ENCODE measurements at regions not wholly inside any gene's neighbourhood (a gene's known extent, or its start where the extent isn't known, plus 50 kb on each side); places are given as distances from the start of the nearest gene placed in this dataset.

DNA sequence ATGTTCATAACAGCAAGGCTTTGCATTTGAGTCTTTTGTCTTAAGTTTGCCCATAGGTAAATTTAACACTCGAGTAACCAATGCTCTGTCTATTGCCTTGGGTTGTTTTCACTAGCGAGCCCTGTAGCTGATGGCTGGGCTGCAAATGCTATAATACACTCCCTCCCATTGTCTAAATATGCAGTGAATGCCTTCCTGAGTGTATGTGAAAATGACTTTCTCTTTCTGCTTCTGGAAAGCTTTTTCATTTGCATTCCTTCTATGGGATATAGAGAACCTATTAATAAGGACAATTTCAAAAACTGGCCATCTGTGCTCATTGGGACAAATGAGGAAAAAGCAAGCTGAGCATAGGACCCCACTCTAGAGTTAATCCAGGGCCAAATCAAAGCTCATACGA, 156.5 kb upstream of the FBXL4 start:
- no peak overlapping the region for H3K56ac ChIP-seq (replicated peaks; ENCODE audit: insufficient read length, low read depth, low read length)
- no peak overlapping the region for H4K91ac ChIP-seq (replicated peaks; ENCODE audit: insufficient read length, low read length)
- H2AFZ ChIP-seq (ENCODE audit: low read length) = no peak overlapping the region
- no peak overlapping the region for H2BK20ac ChIP-seq (ENCODE audit: low read length)
- no peaks in the 10 kb centered on the region for H3K23me2 ChIP-seq (ENCODE audit: low read depth, low read length)
- DNase-seq (ENCODE audit: low read depth in 1 of 2, low spot score in 2 of 2) = no peak
- H3K18ac ChIP-seq (ENCODE audit: extremely low read depth, low read length) = no peak overlapping the region
- no peak overlapping the region for H2BK5ac ChIP-seq (ENCODE audit: low read depth, low read length)
- no peaks in the 10 kb centered on the region for H3K36me3 ChIP-seq (ENCODE audit: control insufficient read depth in 2 of 4, insufficient read depth in 4 of 4, low read length in 3 of 4)
- no peaks in the 10 kb centered on the region for H4K20me1 ChIP-seq (replicated peaks in 1 of 2; ENCODE audit: control insufficient read depth in 1 of 2, insufficient read depth in 2 of 2, low read length in 2 of 2)
- H4K8ac ChIP-seq (ENCODE audit: extremely low read depth, insufficient read depth, low read length) = no peak overlapping the region
- POLR2A ChIA-PET (ENCODE audit: partially characterized antibody) = no interaction called here
- H3K27ac ChIP-seq (ENCODE audit: low read depth, low read length) = no peak overlapping the region
- H2BK12ac ChIP-seq (ENCODE audit: low read depth, low read length) = no peak overlapping the region
- CTCF ChIA-PET (ENCODE audit: partially characterized antibody) = interaction anchor here (0.7 to 1.5 kb wide), 4 partner anchors 12 to 321 kb away, joined by 3 to 5 read pairs (median 4); no protein-coding TSS in a partner anchor
- 82% methylated on average over 3 of the region's 3 CpGs; no CpG with 5 or more reads in 1 of the 2 experiments for WGBS, 2 experiments (ENCODE audit: extremely low coverage in 1 of 2, insufficient coverage in 1 of 2, insufficient read length in 1 of 2, insufficient replicate concordance in 2 of 2, low coverage in 1 of 2, low lambda C conversion rate in 2 of 2, missing lambda C conversion rate in 1 of 2)
- H4K5ac ChIP-seq (ENCODE audit: insufficient read length, low read depth, low read length) = no peak overlapping the region
- H2BK120ac ChIP-seq (replicated peaks; ENCODE audit: low read depth, low read length) = no peak overlapping the region
- H3K14ac ChIP-seq (ENCODE audit: insufficient read length) = no peak overlapping the region
- H2AK5ac ChIP-seq (ENCODE audit: low read depth, low read length) = no peak overlapping the region
- H3K4me3 ChIP-seq (ENCODE audit: extremely low read depth in 1 of 4, insufficient read depth in 2 of 4, low read depth in 3 of 4, low read length in 4 of 4) = no peak overlapping the region
- H3K9me3 ChIP-seq (ENCODE audit: insufficient read depth in 2 of 2, low read depth in 1 of 2, low read length in 1 of 2) = no peaks in the 10 kb centered on the region
- H3K23ac ChIP-seq (ENCODE audit: insufficient read length) = no peak overlapping the region
- H3K9ac ChIP-seq (replicated peaks in 1 of 4; ENCODE audit: extremely low read depth in 1 of 4, low read depth in 3 of 4, low read length in 3 of 4) = no peak overlapping the region
- H3K4me2 ChIP-seq (ENCODE audit: insufficient read depth in 1 of 2, low read depth in 2 of 2, low read length in 2 of 2) = no peak overlapping the region
- FAIRE-seq = no peak
- H3K27me3 ChIP-seq (replicated peaks in 1 of 4; ENCODE audit: control insufficient read depth in 3 of 4, extremely low read depth in 1 of 4, insufficient read depth in 3 of 4, low read length in 3 of 4) = no peaks in the 10 kb centered on the region
- no peaks in the 10 kb centered on the region for H3K4me1 ChIP-seq (replicated peaks in 1 of 4; ENCODE audit: control insufficient read depth in 3 of 4, insufficient read depth in 4 of 4, low read length in 3 of 4)
- H2BK15ac ChIP-seq (ENCODE audit: low read length) = no peak overlapping the region
- no peaks in the 10 kb centered on the region for H3K79me1 ChIP-seq (ENCODE audit: low read depth, low read length)
- no peaks in the 10 kb centered on the region for H3K79me2 ChIP-seq (ENCODE audit: control insufficient read depth in 1 of 2, insufficient read depth in 2 of 2, low read length in 2 of 2)
- no peak for TF ChIP-seq FOSL1 (IDR thresholded peaks at IDR 0.05; ENCODE audit: insufficient read depth, low read depth, low read length)
- TF ChIP-seq CREB1 (IDR thresholded peaks at IDR 0.05) = no peak
- no peak for TF ChIP-seq TCF12 (IDR thresholded peaks at IDR 0.05; ENCODE audit: low read depth, low read length)
- TF ChIP-seq GTF2F1 (IDR thresholded peaks at IDR 0.05; ENCODE audit: borderline replicate concordance, low read depth, low read length) = no peak
- TF ChIP-seq RBBP5 (IDR thresholded peaks at IDR 0.05; ENCODE audit: borderline replicate concordance, low read depth, low read length) = no peak
- no peak for TF ChIP-seq CHD2 (IDR thresholded peaks at IDR 0.05; ENCODE audit: low read length)
- TF ChIP-seq RAD21 (IDR thresholded peaks at IDR 0.05 in 1 of 2, conservative IDR thresholded peaks at IDR 0.05 in 1 of 2; ENCODE audit: low read depth in 2 of 2, low read length in 2 of 2) = no peak
- no peak for TF ChIP-seq POU5F1 (IDR thresholded peaks at IDR 0.05; ENCODE audit: low read depth, low read length)
- TF ChIP-seq JUN (IDR thresholded peaks at IDR 0.05; ENCODE audit: low read depth, low read length) = no peak
- TF ChIP-seq CBX8 (IDR thresholded peaks at IDR 0.05; ENCODE audit: borderline replicate concordance, low read depth, low read length) = no peak
- no peak for TF ChIP-seq BCL11A (IDR thresholded peaks at IDR 0.05; ENCODE audit: low read depth in 2 of 2, low read length in 2 of 2)
- no peak overlapping the region for H3K4ac ChIP-seq (replicated peaks; ENCODE audit: insufficient read length, low read depth, low read length)
